SK-N-SH (cell line): ENCODE measurements at regions not wholly inside any gene's neighbourhood (a gene's known extent, or its start where the extent isn't known, plus 50 kb on each side); places are given as distances from the start of the nearest gene placed in this dataset.

ENCODE experiments used
- CTCF ChIA-PET: fragments of 300-600, 350-600 bp; formaldehyde crosslinking; extraction: SDS; loops from one replicate; lab custom pipeline; 2021; lab: Yijun Ruan, JAX
- POLR2A ChIA-PET: fragments of 350-600 bp; sonication (Branson Sonifier 250); formaldehyde crosslinking; extraction: SDS; loops from one replicate; lab custom pipeline; 2020; ENCODE audit warnings: antibody characterized with exemption, inconsistent platforms; lab: Yijun Ruan, JAX
- DNase-seq: peaks from one replicate; pipeline ENCODE4 v3.0.0; 2012
- H2AFZ ChIP-seq: fragments of 200-600 bp; sonication (generic); 2 replicates; pipeline ENCODE4 v1.8.1; 2016; ENCODE audit warnings: antibody characterized with exemption, mild to moderate bottlenecking, low read depth
- H3F3A ChIP-seq: fragments of 200-600 bp; sonication (generic); replicated peaks from 2 replicates; pipeline ENCODE3; 2016; ENCODE audit warnings: antibody characterized with exemption, mild to moderate bottlenecking; ENCODE audit not compliant: insufficient read depth
- H3K27ac ChIP-seq, 2 experiments: fragments of 200-500 bp in 1 of 2; fragments of 200-600 bp in 1 of 2; sonication (Bioruptor generic) in 1 of 2; sonication (generic), shearing (Covaris generic) in 1 of 2; 2 replicates each; pipeline versions ENCODE4 v1.5.1 to v1.6.1; 2014 to 2016; ENCODE audit warnings: low read depth in 2 of 2, inconsistent platforms in 1 of 2, low read length in 1 of 2, mild to moderate bottlenecking in 1 of 2, mixed read lengths in 1 of 2
- H3K27me3 ChIP-seq: fragments of 200-600 bp; sonication (generic), shearing (Covaris generic); 2 replicates; pipeline ENCODE4 v1.6.1; 2016; ENCODE audit warnings: mixed run types; ENCODE audit not compliant: insufficient read depth
- H3K36me3 ChIP-seq, 2 experiments: fragments of 200-500 bp in 1 of 2; fragments of 200-600 bp in 1 of 2; sonication (Bioruptor generic) in 1 of 2; sonication (generic) in 1 of 2; replicated peaks in 1 of 2; 2 replicates each; pipeline versions ENCODE3 to v1.5.1; 2014 to 2016; ENCODE audit warnings: low read length in 1 of 2, mild to moderate bottlenecking in 1 of 2; ENCODE audit not compliant: insufficient read depth in 2 of 2, control insufficient read depth in 1 of 2
- H3K4me1 ChIP-seq, 2 experiments: fragments of 200-500 bp in 1 of 2; fragments of 200-600 bp in 1 of 2; sonication (Bioruptor generic) in 1 of 2; sonication (generic), shearing (Covaris generic) in 1 of 2; 2 replicates each; pipeline versions ENCODE4 v1.5.1 to v1.6.1; 2014 to 2016; ENCODE audit warnings: low read depth in 1 of 2, low read length in 1 of 2, mixed run types in 1 of 2; ENCODE audit not compliant: insufficient read depth in 2 of 2, control insufficient read depth in 1 of 2
- H3K4me2 ChIP-seq: fragments of 200-600 bp; sonication (generic), shearing (Covaris generic); 2 replicates; pipeline ENCODE4 v1.6.1; 2017; ENCODE audit warnings: mixed run types
- H3K4me3 ChIP-seq, 2 experiments: fragments of 200-500 bp in 1 of 2; fragments of 200-600 bp in 1 of 2; sonication (Bioruptor generic) in 1 of 2; sonication (generic), shearing (Covaris generic) in 1 of 2; 2 replicates each; pipeline versions ENCODE4 v1.5.1 to v1.8.1; 2014 to 2016; ENCODE audit warnings: low read depth in 2 of 2, inconsistent platforms in 1 of 2, low read length in 1 of 2, mild to moderate bottlenecking in 1 of 2, mixed read lengths in 1 of 2, moderate library complexity in 1 of 2
- H3K79me2 ChIP-seq: fragments of 200-600 bp; sonication (generic); 2 replicates; pipeline ENCODE4 v1.8.1; 2017; ENCODE audit warnings: mild to moderate bottlenecking; ENCODE audit not compliant: insufficient read depth
- H3K9ac ChIP-seq: fragments of 200-600 bp; sonication (generic); 2 replicates; pipeline ENCODE4 v1.6.1; 2017; ENCODE audit warnings: mixed run types
- H3K9me2 ChIP-seq: fragments of 200-600 bp; sonication (generic); 2 replicates; pipeline ENCODE4 v1.6.1; 2017; ENCODE audit warnings: mixed run types
- H3K9me3 ChIP-seq: fragments of 200-600 bp; sonication (generic); 2 replicates; pipeline ENCODE4 v1.6.1; 2017; ENCODE audit warnings: mixed run types, mild to moderate bottlenecking, moderate library complexity
- H4K20me1 ChIP-seq: fragments of 200-600 bp; sonication (generic); 2 replicates; pipeline ENCODE4 v1.6.1; 2017; ENCODE audit warnings: mild to moderate bottlenecking, mixed run types; ENCODE audit not compliant: insufficient read depth
- CTCF ChIP-seq: fragments of 200-600 bp; sonication (generic); IDR thresholded peaks from 2 replicates; pipeline ENCODE4 v1.6.1; 2017; ENCODE audit warnings: antibody characterized with exemption, mild to moderate bottlenecking, moderate library complexity
- EZH2phosphoT487 ChIP-seq: fragments of 200-600 bp; sonication (generic); IDR thresholded peaks from 2 replicates; pipeline ENCODE4 v1.6.1; 2017; ENCODE audit warnings: low read depth, mixed run types, mild to moderate bottlenecking, antibody characterized with exemption, moderate library complexity, borderline replicate concordance
- FOXJ3 ChIP-seq: sonication (generic); formaldehyde crosslinking; IDR thresholded peaks from 2 replicates; pipeline ENCODE4 v1.5.1; 2020; ENCODE audit warnings: mild to moderate bottlenecking, missing genetic modification reagents
- GATA2 ChIP-seq: sonication (generic); formaldehyde crosslinking; IDR thresholded peaks from 2 replicates; pipeline ENCODE4 v1.5.0; 2020; ENCODE audit warnings: mild to moderate bottlenecking, missing genetic modification reagents
- JUND ChIP-seq: IDR thresholded peaks from 2 replicates; pipeline ENCODE4 v1.4.0; 2012
- PBX3 ChIP-seq: IDR thresholded peaks from 2 replicates; pipeline ENCODE4; 2012
- RAD21 ChIP-seq: IDR thresholded peaks from 2 replicates; pipeline ENCODE4 v1.6.1; 2012; ENCODE audit warnings: mild to moderate bottlenecking, low read length
- USF1 ChIP-seq: IDR thresholded peaks from 2 replicates; pipeline ENCODE4 v1.4.0; 2012; ENCODE audit warnings: low read depth, borderline replicate concordance
- WGBS: methylation state at CpG from one replicate; pipeline ENCODE4 v1.1.6; 2017; ENCODE audit warnings: low lambda C conversion rate; 5-methylcytosine and 5-hydroxymethylcytosine counted together
- TF ChIP-seq, protein P1 (sequence below): fragments of 150-350 bp; IDR thresholded peaks from 2 replicates; pipeline ENCODE4 v1.6.1; 2016; ENCODE audit warnings: mild to moderate bottlenecking, low read depth, low read length
- TF ChIP-seq, protein P2 (sequence below): fragments of 150-350 bp; IDR thresholded peaks from 2 replicates; pipeline ENCODE4 v1.6.1; 2017; ENCODE audit warnings: antibody characterized with exemption, low read length, low read depth, borderline replicate concordance

- H3K4me2 ChIP-seq = no peak overlapping the region
- H3K4me3 ChIP-seq = no peak overlapping the region
- ChIA-PET CTCF (interaction anchor here (1.3 kb wide), 1 partner anchor 15 kb away, joined by 3 read pairs; no protein-coding TSS in a partner anchor), POLR2A (no interaction called here)
- H3K4me1 ChIP-seq = peaks cover 0 to 48% of the 10 kb centered on the region in 2 experiments; a peak in 2 of 4 replicates
- 46% methylated on average over 16 of the region's 16 CpGs for WGBS
- no peaks in the 10 kb centered on the region for H4K20me1 ChIP-seq
- no peak for DNase-seq
- H3K9ac ChIP-seq = no peak overlapping the region
- TF ChIP-seq EZH2phosphoT487 (no peak), GATA2 (peak; percentile 74)
- H2AFZ ChIP-seq = no peak overlapping the region
- no peaks in the 10 kb centered on the region for H3K9me3 ChIP-seq
- H3F3A ChIP-seq = no peaks in the 10 kb centered on the region
- H3K9me2 ChIP-seq = no peaks in the 10 kb centered on the region
- H3K27ac ChIP-seq = no peak overlapping the region
- H3K36me3 ChIP-seq = no peaks in the 10 kb centered on the region
- peaks cover 11% of the 10 kb centered on the region for H3K27me3 ChIP-seq
- H3K79me2 ChIP-seq = no peaks in the 10 kb centered on the region
Measured at GRCh38 chr20:57877131-57877824, 167.5 kb upstream of the PMEPA1 start.

- TF ChIP-seq, protein P1, sequence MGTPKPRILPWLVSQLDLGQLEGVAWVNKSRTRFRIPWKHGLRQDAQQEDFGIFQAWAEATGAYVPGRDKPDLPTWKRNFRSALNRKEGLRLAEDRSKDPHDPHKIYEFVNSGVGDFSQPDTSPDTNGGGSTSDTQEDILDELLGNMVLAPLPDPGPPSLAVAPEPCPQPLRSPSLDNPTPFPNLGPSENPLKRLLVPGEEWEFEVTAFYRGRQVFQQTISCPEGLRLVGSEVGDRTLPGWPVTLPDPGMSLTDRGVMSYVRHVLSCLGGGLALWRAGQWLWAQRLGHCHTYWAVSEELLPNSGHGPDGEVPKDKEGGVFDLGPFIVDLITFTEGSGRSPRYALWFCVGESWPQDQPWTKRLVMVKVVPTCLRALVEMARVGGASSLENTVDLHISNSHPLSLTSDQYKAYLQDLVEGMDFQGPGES = no peak
- TF ChIP-seq CTCF (no peak), JUND (no peak), USF1 (no peak), EZH2phosphoT487 (no peak), PBX3 (no peak), FOXJ3 (no peak), RAD21 (no peak)
- TF ChIP-seq, protein P2, sequence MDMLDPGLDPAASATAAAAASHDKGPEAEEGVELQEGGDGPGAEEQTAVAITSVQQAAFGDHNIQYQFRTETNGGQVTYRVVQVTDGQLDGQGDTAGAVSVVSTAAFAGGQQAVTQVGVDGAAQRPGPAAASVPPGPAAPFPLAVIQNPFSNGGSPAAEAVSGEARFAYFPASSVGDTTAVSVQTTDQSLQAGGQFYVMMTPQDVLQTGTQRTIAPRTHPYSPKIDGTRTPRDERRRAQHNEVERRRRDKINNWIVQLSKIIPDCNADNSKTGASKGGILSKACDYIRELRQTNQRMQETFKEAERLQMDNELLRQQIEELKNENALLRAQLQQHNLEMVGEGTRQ = no peak
- H3K4me2 ChIP-seq = no peak overlapping the region
- H3K36me3 ChIP-seq = no peaks in the 10 kb centered on the region
- no peak overlapping the region for H3K4me3 ChIP-seq
- no peak for DNase-seq
- peaks cover 11% of the 10 kb centered on the region for H3K27me3 ChIP-seq
- 60% methylated on average over 4 of the region's 4 CpGs for WGBS
- H3F3A ChIP-seq = no peaks in the 10 kb centered on the region
- H3K27ac ChIP-seq = no peak overlapping the region
- CTCF ChIA-PET = no interaction called here
- no peaks in the 10 kb centered on the region for H3K9me2 ChIP-seq
- H3K9me3 ChIP-seq = no peaks in the 10 kb centered on the region
- no peak overlapping the region for H2AFZ ChIP-seq
- H3K4me1 ChIP-seq = peaks cover 0 to 37% of the 10 kb centered on the region in 2 experiments; a peak in 2 of 4 replicates
- H3K79me2 ChIP-seq = no peaks in the 10 kb centered on the region
- H3K9ac ChIP-seq = no peak overlapping the region
- POLR2A ChIA-PET = no interaction called here
- H4K20me1 ChIP-seq = no peaks in the 10 kb centered on the region
Measured at GRCh38 chr20:57876163-57876562, 166.3 kb upstream of the PMEPA1 start.
